Right lobe of liver (tissue), 4 donors: ENCODE measurements at regions not wholly inside any gene's neighbourhood (a gene's known extent, or its start where the extent isn't known, plus 50 kb on each side); places are given as distances from the start of the nearest gene placed in this dataset.

Source experiments
- POLR2A ChIP-seq: fragments of 450-650 bp; IDR thresholded peaks from one replicate; pipeline ENCODE4 v1.6.1; 2017; ENCODE audit warnings: antibody characterized with exemption, mild to moderate bottlenecking
- TF ChIP-seq, protein P1 (sequence below), 4 donors: fragments of 200-600 bp in 3 of 4; fragments of 450-650 bp in 1 of 4; IDR thresholded peaks; one replicate each; pipeline versions ENCODE4 v1.5.1 to v1.8.0; 2016 to 2022; ENCODE audit warnings: antibody characterized with exemption in 4 of 4, mild to moderate bottlenecking in 2 of 4
- donor health status: DM: no; HTN: no; CAD: no.
- donor health status: DM: no; HTN: no; CAD: no.
- donor health status: DM: no; HTN: yes; CAD: no.

DNA sequence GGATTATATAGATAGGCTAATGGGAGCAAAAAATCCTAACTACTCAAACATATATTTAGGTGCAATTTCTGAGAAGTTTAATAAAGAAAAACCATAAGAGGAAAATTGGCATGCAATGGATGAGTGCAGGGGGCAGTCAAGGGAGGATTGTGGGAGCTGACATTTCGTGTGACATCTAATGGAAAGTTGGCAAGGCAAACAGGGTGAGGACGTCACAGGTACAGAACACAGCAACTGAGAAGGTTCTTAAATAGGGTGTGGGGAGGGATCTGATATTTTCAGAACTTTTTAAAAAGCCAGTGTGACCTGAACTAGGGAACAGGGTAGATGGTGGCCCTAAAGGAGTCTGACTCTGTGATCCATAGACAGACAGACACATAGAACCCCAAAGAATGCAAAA, 194.9 kb upstream of the GLI3 start:
- TF ChIP-seq, protein P1, sequence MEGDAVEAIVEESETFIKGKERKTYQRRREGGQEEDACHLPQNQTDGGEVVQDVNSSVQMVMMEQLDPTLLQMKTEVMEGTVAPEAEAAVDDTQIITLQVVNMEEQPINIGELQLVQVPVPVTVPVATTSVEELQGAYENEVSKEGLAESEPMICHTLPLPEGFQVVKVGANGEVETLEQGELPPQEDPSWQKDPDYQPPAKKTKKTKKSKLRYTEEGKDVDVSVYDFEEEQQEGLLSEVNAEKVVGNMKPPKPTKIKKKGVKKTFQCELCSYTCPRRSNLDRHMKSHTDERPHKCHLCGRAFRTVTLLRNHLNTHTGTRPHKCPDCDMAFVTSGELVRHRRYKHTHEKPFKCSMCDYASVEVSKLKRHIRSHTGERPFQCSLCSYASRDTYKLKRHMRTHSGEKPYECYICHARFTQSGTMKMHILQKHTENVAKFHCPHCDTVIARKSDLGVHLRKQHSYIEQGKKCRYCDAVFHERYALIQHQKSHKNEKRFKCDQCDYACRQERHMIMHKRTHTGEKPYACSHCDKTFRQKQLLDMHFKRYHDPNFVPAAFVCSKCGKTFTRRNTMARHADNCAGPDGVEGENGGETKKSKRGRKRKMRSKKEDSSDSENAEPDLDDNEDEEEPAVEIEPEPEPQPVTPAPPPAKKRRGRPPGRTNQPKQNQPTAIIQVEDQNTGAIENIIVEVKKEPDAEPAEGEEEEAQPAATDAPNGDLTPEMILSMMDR (IDR thresholded peaks at IDR 0.05), result no peak
- TF ChIP-seq POLR2A, result no peak
